ENCODE measurements at regions not wholly inside any gene's neighbourhood (a gene's known extent, or its start where the extent isn't known, plus 50 kb on each side); places are given as distances from the start of the nearest gene placed in this dataset.

DNA sequence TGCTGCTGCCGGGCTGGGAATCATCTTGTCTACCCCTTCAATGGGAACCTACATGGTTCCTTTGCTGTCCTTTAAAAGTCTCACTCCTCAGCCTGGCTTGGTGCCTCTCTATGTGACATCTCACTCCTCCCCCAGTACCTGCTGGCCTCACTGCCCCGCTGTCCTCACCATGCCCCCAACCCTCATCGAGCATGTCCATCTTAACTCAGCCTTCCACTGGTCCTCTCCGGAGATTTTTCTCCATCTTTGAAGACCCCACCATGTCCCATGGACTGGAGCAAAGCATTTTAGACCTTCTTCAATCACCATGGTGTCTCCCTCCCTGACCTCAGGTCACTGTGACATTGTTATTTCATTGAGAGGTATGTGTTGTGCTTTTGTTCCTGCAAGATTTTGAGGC is 58.1 kb upstream of the SIX3 start:
- Mint-ChIP-seq H3K4me1 (ENCODE audit: low read depth) (peaks cover 3% of the 10 kb centered on the region), H3K9me3 (ENCODE audit: low read depth) (no peaks in the 10 kb centered on the region), H3K4me3 (ENCODE audit: unreplicated experiment) (no peak overlapping the region), H3K27me3 (ENCODE audit: low read depth) (peaks cover 49% of the 10 kb centered on the region), H3K36me3 (ENCODE audit: low read depth) (no peaks in the 10 kb centered on the region), H3K27ac (ENCODE audit: unreplicated experiment) (no peak overlapping the region)
- DNase-seq (ENCODE audit: low spot score): no peak
- TF ChIP-seq, protein P1, sequence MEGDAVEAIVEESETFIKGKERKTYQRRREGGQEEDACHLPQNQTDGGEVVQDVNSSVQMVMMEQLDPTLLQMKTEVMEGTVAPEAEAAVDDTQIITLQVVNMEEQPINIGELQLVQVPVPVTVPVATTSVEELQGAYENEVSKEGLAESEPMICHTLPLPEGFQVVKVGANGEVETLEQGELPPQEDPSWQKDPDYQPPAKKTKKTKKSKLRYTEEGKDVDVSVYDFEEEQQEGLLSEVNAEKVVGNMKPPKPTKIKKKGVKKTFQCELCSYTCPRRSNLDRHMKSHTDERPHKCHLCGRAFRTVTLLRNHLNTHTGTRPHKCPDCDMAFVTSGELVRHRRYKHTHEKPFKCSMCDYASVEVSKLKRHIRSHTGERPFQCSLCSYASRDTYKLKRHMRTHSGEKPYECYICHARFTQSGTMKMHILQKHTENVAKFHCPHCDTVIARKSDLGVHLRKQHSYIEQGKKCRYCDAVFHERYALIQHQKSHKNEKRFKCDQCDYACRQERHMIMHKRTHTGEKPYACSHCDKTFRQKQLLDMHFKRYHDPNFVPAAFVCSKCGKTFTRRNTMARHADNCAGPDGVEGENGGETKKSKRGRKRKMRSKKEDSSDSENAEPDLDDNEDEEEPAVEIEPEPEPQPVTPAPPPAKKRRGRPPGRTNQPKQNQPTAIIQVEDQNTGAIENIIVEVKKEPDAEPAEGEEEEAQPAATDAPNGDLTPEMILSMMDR (IDR thresholded peaks at IDR 0.05): no peak

DNA sequence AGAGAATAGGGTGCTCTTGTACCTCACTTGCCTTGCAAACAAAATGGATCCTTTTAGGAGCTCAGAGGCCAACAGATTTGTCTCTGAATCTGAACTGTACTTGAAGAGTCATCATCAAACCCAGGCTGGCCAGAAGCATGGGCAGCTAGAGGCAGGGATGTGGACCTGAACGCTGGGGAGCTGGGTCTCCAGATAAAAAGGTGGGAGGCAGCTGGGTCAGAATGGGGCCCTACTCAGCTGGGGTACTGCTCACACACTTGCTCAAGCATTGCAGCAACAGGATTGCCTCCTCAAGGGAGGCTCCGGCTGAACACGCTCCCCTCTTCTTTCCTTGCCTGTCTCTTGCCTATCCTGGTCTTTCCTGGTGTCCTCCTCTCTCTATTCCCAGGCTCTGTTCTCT is 57.3 kb upstream of the SIX3 start:
- Mint-ChIP-seq H3K27me3 (ENCODE audit: low read depth) (peaks cover 41% of the 10 kb centered on the region), H3K9me3 (ENCODE audit: low read depth) (no peaks in the 10 kb centered on the region), H3K4me1 (ENCODE audit: low read depth) (peaks cover 3% of the 10 kb centered on the region), H3K36me3 (ENCODE audit: low read depth) (no peaks in the 10 kb centered on the region), H3K27ac (ENCODE audit: unreplicated experiment) (no peak overlapping the region), H3K4me3 (ENCODE audit: unreplicated experiment) (no peak overlapping the region)
- TF ChIP-seq, protein P1 (IDR thresholded peaks at IDR 0.05): no peak
- DNase-seq (ENCODE audit: low spot score): no peak

DNA sequence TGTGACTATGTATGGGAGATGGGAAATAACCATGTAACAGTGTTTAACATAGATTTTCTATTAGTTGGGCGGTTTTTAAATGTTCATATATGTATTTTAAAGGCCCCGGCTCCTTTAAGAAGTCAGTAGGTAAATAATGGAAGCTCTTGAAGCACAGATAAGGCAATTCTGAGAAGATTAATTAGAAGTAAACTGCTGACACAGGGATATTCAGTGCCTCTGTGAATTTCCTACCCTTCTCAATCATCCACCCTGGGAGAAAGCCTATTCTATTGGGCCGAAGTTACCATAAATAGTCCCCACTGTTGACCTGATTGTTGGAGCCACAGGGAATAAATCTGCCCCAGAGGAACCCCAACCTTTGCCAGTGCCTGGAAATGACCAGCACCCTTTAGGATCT is 56.8 kb upstream of the SIX3 start:
- Mint-ChIP-seq H3K27ac (ENCODE audit: unreplicated experiment) (no peak overlapping the region), H3K9me3 (ENCODE audit: low read depth) (no peaks in the 10 kb centered on the region), H3K4me1 (ENCODE audit: low read depth) (peaks cover 3% of the 10 kb centered on the region), H3K36me3 (ENCODE audit: low read depth) (no peaks in the 10 kb centered on the region), H3K27me3 (ENCODE audit: low read depth) (peaks cover 39% of the 10 kb centered on the region), H3K4me3 (ENCODE audit: unreplicated experiment) (no peak overlapping the region)
- TF ChIP-seq, protein P1 (IDR thresholded peaks at IDR 0.05): no peak
- DNase-seq (ENCODE audit: low spot score): no peak

DNA sequence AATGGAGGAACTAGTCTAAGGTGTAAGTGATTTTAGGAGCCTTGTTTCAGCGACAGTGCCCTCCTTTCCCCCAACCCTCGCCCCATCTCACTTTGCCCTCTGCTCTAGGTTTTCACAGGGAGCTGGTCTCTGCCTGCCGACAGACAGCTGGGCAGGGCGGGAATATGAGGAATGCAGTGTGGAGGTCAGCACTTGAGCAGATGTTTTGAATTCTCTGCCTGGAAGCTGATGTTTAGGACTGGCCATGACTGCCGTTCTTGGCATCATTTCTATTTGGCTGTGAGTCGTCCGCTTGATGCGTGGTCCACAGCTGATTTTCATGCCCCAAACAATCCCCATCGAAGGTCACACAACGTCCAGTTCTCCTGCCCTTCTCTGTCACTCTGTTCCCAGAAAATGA is 55.1 kb upstream of the SIX3 start:
- Mint-ChIP-seq H3K27me3 (ENCODE audit: low read depth) (peaks cover 33% of the 10 kb centered on the region), H3K4me1 (ENCODE audit: low read depth) (peaks cover 3% of the 10 kb centered on the region), H3K36me3 (ENCODE audit: low read depth) (no peaks in the 10 kb centered on the region), H3K4me3 (ENCODE audit: unreplicated experiment) (no peak overlapping the region), H3K27ac (ENCODE audit: unreplicated experiment) (no peak overlapping the region), H3K9me3 (ENCODE audit: low read depth) (no peaks in the 10 kb centered on the region)
- TF ChIP-seq, protein P1 (IDR thresholded peaks at IDR 0.05): no peak
- DNase-seq (ENCODE audit: low spot score): no peak

DNA sequence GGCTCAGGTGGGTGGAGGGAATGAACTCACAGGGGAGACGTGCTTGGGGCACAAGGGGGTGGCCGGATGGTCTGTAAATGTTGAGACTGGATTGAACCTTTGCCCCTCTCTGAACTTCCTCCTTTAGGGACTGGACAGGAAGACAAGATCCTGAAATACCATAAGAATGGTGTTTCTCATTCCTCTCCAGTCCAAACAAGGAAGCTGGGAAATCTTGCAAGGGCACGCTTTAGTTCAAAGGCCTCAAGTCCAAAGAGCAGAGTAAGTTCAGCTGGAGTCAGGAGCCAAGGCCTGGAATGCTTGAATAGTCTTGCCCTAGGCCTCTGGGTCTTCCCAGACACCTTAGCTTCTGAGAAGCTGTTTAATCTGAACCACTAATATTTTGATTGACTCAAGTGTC is 52.4 kb upstream of the SIX3 start:
- no peak overlapping the region for H3K27ac Mint-ChIP-seq (ENCODE audit: unreplicated experiment)
- peaks cover 1% of the 10 kb centered on the region for H3K36me3 Mint-ChIP-seq (ENCODE audit: low read depth)
- no peak overlapping the region for H3K4me3 Mint-ChIP-seq (ENCODE audit: unreplicated experiment)
- H3K27me3 Mint-ChIP-seq (ENCODE audit: low read depth): peaks cover 32% of the 10 kb centered on the region
- no peak for DNase-seq (ENCODE audit: low spot score)
- peaks cover 4% of the 10 kb centered on the region for H3K9me3 Mint-ChIP-seq (ENCODE audit: low read depth)
- TF ChIP-seq, protein P1 (IDR thresholded peaks at IDR 0.05): no peak
- H3K4me1 Mint-ChIP-seq (ENCODE audit: low read depth): peaks cover 3% of the 10 kb centered on the region

Measured in chondrocyte (in vitro differentiated cells).